GM18502 (cell line): ENCODE measurements at regions not wholly inside any gene's neighbourhood (a gene's known extent, or its start where the extent isn't known, plus 50 kb on each side); places are given as distances from the start of the nearest gene placed in this dataset.
"Not testable (repeated sequence)": the region's sequence is repeated elsewhere in the genome, so short reads cannot be mapped to it uniquely, and the experiment has no call there.

Source experiments
- ATAC-seq: cut with Tn5 transposase; IDR thresholded peaks from one replicate; pipeline ENCODE4 v1.9.1; 2021; ENCODE audit warnings: mild to moderate bottlenecking; ENCODE audit not compliant: unreplicated experiment, poor library complexity

DNA sequence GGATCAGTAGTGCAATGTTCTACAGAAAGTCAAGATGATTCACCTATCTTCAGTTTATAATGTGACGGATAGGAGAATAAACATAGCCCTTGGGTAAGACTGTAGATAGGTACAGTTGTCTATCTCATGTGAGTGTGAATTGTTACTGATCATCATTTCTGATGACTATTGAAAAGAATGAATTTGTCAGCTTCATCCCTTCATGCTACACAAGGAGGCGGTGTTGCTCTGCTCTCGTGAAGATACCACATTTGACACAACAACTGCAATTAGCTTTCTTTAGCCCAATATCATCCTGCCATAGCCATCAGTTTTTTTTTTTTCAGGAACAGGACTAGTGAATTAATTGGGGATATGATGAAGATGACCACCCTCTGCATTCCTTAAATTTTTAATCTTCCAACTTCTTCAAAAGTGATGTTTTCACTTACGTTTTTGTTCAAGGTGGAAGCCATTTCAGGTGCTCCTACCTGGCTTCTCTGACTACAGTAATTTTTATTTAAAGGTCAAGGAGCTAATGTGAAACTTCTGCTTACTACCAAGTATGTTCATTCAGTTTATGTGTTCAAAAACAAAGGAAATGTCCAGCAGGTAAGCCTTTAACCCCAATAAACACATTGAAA is 152.9 kb upstream of the MOCS2 start:
- ATAC-seq = no peak

GRCh38 chr5:53263151-53263550 is 153.6 kb upstream of the MOCS2 start:
- no peak for ATAC-seq

- ATAC-seq = no peak
These were observed 155.5 kb upstream of the MOCS2 start for GRCh38 chr5:53265043-53265442.

DNA sequence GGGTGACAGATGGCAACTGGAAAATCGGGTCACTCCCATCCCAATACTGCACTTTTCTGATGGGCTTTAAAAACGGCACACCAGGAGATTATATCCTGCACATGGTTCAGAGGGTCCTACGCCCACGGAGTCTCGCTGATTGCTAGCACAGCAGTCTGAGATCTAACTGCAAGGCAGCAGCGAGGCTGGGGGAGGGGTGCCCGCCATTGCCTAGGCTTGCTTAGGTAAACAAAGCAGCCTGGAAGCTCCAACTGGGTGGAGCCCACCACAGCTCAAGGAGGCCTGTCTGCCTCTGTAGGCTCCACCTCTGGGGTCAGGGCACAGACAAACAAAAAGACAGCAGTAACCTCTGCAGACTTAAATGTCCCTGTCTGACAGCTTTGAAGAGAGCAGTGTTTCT is 158.7 kb upstream of the MOCS2 start:
- ATAC-seq = not testable (repeated sequence)

DNA sequence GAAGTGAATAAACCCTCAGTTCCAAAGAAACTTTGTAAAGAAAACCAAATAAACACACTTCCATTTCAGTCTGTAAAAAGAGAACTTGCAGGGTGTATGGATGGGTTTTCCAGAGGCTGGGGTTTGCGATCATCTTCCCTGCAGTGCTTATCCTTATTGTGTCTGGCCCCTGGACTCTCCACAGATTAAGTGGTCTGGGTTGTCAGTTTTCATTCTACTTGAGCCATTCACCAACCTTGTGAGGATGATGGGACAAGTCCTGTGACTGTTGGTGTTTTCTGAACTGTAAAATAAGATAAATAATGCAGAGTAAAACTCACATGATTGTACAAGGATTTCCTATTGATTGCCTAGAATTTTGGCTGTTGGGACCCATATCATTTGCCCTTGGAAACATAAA is 166.1 kb upstream of the MOCS2 start:
- ATAC-seq = no peak

DNA sequence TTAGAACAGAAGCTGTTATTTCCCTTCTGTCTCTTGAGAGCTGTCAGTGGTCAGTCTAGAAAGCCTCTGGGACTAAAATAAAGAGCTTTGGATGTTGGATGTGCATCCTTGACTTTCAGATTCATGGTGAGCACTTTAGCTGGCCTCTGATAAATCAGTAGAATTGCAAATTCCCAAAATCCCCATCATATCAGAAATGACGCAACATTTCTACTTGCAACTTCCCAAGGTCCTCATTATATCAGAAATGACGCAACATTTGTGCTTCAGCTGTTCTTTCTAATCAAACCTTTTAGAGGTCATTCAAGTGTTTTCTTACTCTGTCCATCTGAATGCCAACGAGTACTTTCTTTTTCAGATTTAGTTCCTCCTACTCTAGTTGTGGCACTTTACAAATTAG is 167.3 kb upstream of the MOCS2 start:
- no peak for ATAC-seq

- no peak for ATAC-seq
These were observed 167.9 kb upstream of the MOCS2 start for GRCh38 chr5:53277491-53277890.

DNA sequence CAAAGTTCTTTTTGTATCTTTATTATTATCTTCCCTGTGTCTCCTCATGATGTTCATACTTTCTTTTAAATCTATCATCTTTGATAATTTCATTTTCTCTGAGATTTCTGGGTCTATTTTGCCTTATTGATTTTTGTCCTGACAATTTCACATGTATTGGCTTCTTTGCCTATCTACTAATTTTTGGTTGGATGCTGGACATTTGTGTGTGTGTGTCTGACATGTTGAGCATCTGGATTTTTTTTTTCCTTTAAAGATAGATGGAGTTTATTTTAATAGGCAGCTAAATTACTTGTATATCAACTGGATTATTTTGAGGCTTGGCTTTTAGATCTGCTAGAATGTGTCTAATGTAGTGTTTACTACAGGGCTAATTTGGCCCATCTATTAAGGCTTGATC is 178.0 kb upstream of the MOCS2 start:
- ATAC-seq = no peak

DNA sequence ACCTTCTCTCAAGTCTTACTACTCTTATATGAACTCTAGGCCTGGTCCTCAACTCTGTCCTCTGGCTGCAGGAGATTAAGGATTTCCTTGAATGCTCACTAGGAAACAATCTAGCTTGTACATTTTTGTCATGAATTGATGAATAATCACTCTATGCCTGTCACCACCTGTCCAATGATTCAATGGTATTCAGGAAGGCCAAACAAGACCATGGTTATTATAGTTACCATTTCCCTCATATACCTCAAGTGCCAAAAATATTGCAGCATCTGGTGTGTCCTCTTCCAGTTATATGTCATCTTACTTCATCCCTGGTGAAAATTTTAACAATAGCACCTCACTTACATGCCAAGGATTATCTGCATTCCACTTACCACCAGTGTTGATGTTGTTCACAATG is 179.0 kb upstream of the MOCS2 start:
- no peak for ATAC-seq

GRCh38 chr5:53291047-53291446 is 181.5 kb upstream of the MOCS2 start:
- no peak for ATAC-seq

- ATAC-seq = no peak
These were observed 182.0 kb upstream of the MOCS2 start for GRCh38 chr5:53291528-53291927.

DNA sequence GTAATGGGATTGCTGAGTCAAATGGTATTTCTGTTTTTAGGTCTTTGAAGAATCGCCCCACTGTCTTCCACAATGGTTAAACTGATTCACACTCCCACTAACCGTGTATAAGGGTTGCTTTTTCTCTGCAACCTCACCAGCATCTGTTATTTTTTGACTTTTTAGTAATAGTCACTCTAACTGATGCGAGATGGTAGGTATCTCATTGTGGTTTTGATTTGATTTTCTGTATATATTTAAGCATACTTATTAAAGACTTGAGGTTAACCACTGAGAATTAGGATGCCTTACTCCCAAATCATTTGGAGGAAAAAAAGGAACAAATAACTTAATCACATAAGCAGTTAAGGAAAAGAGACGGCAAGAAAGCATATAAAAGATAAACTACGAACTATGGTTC is 181.6 kb upstream of the FST start:
- no peak for ATAC-seq

- ATAC-seq = no peak
These were observed 177.9 kb upstream of the FST start for GRCh38 chr5:53302529-53302928.

DNA sequence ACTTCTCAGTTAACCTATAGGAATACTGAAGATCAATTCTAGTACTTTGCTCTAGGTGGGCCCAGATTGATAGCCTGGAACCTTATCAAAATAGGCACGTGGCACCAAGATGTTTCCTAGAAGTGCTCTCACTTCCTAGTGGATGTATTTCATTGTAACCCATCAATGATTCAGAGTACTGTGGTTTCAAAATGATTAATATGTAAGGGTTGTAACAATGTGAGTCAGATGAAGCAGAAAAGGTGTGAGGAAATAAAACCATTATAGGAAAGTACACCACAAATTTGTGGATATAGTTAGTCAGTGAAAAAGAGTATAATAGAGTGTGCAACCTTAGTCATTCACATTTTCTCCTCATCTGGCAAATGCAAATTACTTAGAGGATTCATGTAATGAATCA is 177.3 kb upstream of the FST start:
- no peak for ATAC-seq

DNA sequence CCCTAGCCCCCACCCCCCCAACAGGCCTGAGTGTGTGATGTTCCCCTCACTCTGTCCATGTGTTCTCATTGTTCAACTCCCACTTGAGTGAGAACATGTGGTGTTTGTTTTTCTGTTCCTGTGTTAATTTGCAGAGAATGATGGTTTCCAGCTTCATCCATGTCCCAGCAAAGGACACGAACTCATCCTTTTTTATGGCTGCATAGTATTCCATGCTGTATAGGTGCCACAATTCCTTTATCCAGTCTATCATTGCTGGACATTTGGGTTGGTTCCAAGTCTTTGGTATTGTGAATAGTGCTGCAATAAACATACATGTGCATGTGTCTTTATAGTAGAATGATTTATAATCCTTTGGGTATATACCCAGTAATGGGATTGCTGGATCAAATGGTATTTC is 175.1 kb upstream of the FST start:
- not testable (repeated sequence) for ATAC-seq

- ATAC-seq = no peak
These were observed 170.8 kb upstream of the FST start for GRCh38 chr5:53309653-53310052.

DNA sequence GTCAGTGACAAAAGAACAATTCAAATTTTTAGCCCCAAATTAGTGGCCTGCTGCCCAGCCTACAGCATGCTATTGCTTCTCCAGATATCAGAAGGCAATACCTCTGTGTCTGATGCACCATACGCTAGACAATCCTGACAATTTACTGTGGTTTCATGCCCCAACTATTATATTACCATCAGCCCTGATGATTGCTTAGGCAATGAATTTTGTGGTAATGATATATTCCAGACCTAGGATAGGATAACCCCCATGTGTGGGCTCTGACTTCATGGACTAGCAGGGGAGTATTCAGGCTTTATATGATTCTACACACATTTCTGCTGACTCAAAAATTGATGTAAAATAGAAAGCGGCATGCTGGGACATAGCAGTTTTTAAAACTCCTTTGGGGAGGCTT is 168.7 kb upstream of the FST start:
- no peak for ATAC-seq

DNA sequence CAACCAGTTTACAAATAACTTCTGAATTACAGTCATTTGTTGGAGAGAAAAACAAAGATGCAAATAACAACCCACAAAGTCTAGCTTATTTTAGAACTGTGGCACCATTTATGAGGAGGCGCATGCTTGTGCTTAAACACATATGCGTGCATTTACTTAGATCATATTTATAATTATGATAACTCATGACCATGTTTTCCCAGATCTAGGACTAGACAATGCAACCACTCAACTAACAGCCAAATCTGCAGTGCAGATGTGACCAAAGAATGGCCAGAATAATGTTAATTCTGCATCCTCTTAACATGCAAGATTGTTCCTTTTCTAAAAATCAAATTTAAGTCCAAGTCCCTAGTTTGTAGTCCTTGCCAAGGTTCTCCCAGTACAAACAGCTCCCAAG is 167.3 kb upstream of the FST start:
- no peak for ATAC-seq

DNA sequence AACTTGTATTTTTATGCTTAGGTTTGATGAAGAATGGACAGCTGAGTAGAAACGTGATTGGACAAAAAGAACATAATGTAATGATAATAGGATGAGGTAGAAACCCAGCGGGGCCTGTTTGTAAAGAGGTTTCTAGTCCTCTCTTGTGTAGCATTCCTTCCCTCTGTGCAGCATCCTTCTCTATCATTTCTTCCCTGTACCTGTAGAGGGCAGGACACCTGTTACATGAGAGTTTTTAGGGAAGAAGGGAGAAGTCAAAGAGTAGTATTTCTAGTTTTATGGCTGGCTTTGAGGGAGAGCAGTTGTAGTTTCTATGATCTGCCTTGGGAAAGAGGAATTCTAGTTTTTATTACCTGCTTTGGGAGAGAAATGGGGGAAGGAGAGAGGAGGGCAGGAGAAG is 162.1 kb upstream of the FST start:
- ATAC-seq = no peak

- ATAC-seq = no peak
These were observed 161.1 kb upstream of the FST start for GRCh38 chr5:53319315-53319714.

GRCh38 chr5:53321073-53321472 is 159.4 kb upstream of the FST start:
- no peak for ATAC-seq

DNA sequence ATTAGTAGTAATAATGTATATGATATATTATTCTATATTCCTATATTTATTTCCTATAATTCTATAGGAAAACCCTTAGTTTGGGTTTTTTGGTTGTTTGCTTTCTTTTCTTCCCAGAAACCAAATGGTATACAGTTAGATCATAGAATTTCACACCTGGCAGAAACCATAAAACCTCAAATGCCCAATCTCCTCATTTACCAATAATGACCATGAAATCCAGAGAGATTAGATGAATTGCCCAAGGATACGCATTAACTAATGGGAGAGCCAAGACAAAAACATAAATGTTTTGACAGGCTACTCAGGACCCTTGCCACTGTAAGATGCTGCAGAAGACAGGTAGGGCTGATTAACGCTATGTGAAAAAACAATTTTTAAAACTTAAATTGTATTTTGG is 158.7 kb upstream of the FST start:
- no peak for ATAC-seq

- no peak for ATAC-seq
These were observed 158.2 kb upstream of the FST start for GRCh38 chr5:53322257-53322656.
